ENCODE measurements at regions not wholly inside any gene's neighbourhood (a gene's known extent, or its start where the extent isn't known, plus 50 kb on each side); places are given as distances from the start of the nearest gene placed in this dataset.

GRCh38 chr12:128077211-128077916 lies 189.6 kb upstream of the TMEM132C start:
- Mint-ChIP-seq H3K27me3 (ENCODE audit: unreplicated experiment) (no peaks in the 10 kb centered on the region), H3K36me3 (ENCODE audit: insufficient read depth, unreplicated experiment) (no peaks in the 10 kb centered on the region), H3K4me3 (ENCODE audit: low read depth, unreplicated experiment) (no peak overlapping the region), H3K4me1 (ENCODE audit: low read depth, unreplicated experiment) (no peaks in the 10 kb centered on the region), H3K27ac (ENCODE audit: unreplicated experiment) (no peak overlapping the region), H3K9me3 (ENCODE audit: low read depth, unreplicated experiment) (peaks cover 22% of the 10 kb centered on the region)
- intact Hi-C loops (cut with micrococcal nuclease; ENCODE audit: unreplicated experiment): no loop called here
- no peak for TF ChIP-seq CTCF (IDR thresholded peaks at IDR 0.05; ENCODE audit: unreplicated experiment)
- DNase-seq: no peak
- CTCF ChIA-PET: no interaction called here
- no TSS peak for BruUV-seq (replicated peaks)

- Mint-ChIP-seq H3K4me1 (ENCODE audit: low read depth, unreplicated experiment) (no peaks in the 10 kb centered on the region), H3K27ac (ENCODE audit: unreplicated experiment) (no peak overlapping the region), H3K27me3 (ENCODE audit: unreplicated experiment) (no peaks in the 10 kb centered on the region), H3K4me3 (ENCODE audit: low read depth, unreplicated experiment) (no peak overlapping the region), H3K36me3 (ENCODE audit: insufficient read depth, unreplicated experiment) (no peaks in the 10 kb centered on the region), H3K9me3 (ENCODE audit: low read depth, unreplicated experiment) (peaks cover 25% of the 10 kb centered on the region)
- no TSS peak for BruUV-seq (replicated peaks)
- intact Hi-C loops (cut with micrococcal nuclease; ENCODE audit: unreplicated experiment): no loop called here
- no peak for TF ChIP-seq CTCF (IDR thresholded peaks at IDR 0.05; ENCODE audit: unreplicated experiment)
- DNase-seq: no peak
- CTCF ChIA-PET: no interaction called here
These were observed 189.1 kb upstream of the TMEM132C start for GRCh38 chr12:128077917-128078298.

GRCh38 chr12:128078301-128078971 lies 188.5 kb upstream of the TMEM132C start:
- no peak overlapping the region for H3K27ac Mint-ChIP-seq (ENCODE audit: unreplicated experiment)
- intact Hi-C loops (cut with micrococcal nuclease; ENCODE audit: unreplicated experiment): no loop called here
- TF ChIP-seq CTCF (IDR thresholded peaks at IDR 0.05; ENCODE audit: unreplicated experiment): no peak
- H3K9me3 Mint-ChIP-seq (ENCODE audit: low read depth, unreplicated experiment): peaks cover 25% of the 10 kb centered on the region
- H3K36me3 Mint-ChIP-seq (ENCODE audit: insufficient read depth, unreplicated experiment): no peaks in the 10 kb centered on the region
- H3K4me3 Mint-ChIP-seq (ENCODE audit: low read depth, unreplicated experiment): no peak overlapping the region
- CTCF ChIA-PET: no interaction called here
- H3K27me3 Mint-ChIP-seq (ENCODE audit: unreplicated experiment): no peaks in the 10 kb centered on the region
- BruUV-seq (replicated peaks): no TSS peak
- H3K4me1 Mint-ChIP-seq (ENCODE audit: low read depth, unreplicated experiment): no peaks in the 10 kb centered on the region
- no peak for DNase-seq

GRCh38 chr12:128079446-128079845 lies 187.5 kb upstream of the TMEM132C start:
- CTCF ChIA-PET: no interaction called here
- Mint-ChIP-seq H3K36me3 (ENCODE audit: insufficient read depth, unreplicated experiment) (no peaks in the 10 kb centered on the region), H3K4me1 (ENCODE audit: low read depth, unreplicated experiment) (no peaks in the 10 kb centered on the region), H3K27ac (ENCODE audit: unreplicated experiment) (no peak overlapping the region), H3K4me3 (ENCODE audit: low read depth, unreplicated experiment) (no peak overlapping the region), H3K27me3 (ENCODE audit: unreplicated experiment) (no peaks in the 10 kb centered on the region), H3K9me3 (ENCODE audit: low read depth, unreplicated experiment) (peaks cover 21% of the 10 kb centered on the region)
- BruUV-seq (replicated peaks): no TSS peak
- DNase-seq: no peak
- no peak for TF ChIP-seq CTCF (IDR thresholded peaks at IDR 0.05; ENCODE audit: unreplicated experiment)
- intact Hi-C loops (cut with micrococcal nuclease; ENCODE audit: unreplicated experiment): no loop called here
